ENCODE measurements at regions not wholly inside any gene's neighbourhood (a gene's known extent, or its start where the extent isn't known, plus 50 kb on each side); places are given as distances from the start of the nearest gene placed in this dataset.

DNA sequence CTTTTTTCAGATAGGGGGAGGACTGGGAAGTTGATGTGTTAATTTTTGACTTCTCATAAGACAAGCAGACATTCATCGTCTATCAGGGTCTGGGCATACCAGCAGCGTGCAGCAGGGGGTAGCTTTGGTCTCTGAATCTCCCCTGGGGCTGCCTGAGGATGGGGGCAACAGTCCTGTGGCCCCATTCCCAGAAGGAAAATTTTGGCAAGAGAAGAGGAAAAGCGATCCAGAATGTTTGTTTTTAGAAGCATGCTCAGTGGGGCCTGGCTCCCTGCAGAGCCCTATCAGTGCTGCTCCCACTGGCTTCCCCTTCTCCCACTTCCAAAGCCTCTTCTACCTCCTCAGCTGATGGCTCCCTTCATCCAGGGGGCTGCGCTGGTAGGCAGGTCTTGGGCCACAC is 194.8 kb upstream of the IL12B start:
- no peak for DNase-seq (ENCODE audit: low read depth in 4 of 4, low spot score in 2 of 4)

DNA sequence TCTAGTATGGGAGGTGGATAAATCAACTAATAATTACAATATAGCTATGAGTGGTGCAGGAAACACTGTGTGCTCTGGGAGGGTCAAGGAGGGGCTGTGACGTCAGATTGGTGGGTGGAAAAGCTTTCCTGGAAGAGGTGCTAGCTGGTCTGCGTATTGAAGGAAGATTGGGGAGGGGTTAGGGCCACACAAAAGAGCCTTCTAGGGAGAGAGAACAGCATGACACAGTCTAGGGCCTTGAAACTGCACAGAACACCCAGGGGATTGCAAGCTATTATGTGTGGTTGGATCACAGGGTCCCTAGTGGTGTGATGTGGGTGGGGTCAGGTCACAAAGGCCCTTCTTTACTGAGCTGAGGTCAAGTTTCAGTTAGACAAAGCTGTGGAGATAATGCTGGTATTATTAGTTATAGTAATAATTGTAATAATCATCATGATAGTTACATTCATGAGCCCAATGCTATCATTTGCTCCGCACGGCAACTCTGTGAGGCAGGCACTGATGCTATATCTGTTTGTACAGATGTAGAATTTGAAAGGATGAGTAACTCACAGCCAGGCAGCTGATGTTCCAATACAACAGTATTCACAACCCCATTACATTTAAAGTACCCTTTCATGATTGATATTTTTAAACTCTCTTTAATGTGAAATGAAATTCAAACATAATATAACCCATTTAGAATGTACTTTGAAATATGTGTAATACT is 197.4 kb upstream of the IL12B start:
- no peak for DNase-seq (ENCODE audit: low read depth in 4 of 4, low spot score in 2 of 4)

DNA sequence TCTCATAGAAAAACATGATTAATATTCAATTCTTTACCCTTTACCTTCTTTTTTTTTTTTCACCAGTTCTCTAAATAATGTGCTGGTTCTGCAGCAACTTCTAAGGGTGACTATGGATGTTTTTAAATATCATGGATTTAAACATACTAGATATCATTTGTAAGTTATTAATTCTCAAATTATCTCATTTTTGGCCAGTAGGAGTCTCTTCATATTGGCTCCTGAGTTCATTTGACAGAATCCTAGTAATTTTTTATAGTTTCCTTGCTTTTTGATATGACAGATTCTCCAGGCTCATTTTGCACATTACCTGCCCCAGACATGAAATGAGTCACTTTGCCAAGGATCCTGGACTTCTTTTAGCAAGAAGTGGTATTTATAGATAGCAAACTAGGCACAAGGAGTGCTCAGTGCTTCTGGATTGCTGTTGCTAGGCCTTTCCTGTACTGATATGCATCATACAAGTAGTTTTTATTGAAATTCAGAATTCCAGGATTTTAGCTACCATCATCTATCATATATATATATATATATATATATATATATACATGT is 201.3 kb upstream of the IL12B start:
- DNase-seq (ENCODE audit: low read depth in 4 of 4, low spot score in 2 of 4): no peak

DNA sequence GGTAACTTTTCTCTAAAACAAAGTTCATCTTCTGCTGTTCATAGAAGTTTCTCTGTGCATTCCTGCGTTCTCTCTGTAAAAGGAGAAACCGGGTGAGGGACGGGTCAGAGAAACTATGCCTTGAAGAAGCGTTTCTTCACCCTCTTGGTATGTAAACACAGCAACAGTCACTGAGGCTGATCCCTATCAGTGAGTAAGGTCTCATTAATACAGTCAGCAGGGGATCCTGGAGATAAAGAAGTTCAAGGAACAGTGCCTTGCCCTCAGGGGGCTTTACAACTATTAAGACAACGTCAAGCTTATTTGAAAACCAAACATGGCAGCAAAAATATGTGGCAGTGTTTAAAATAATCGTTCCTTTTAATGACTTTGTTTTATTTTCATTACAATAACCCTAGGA is 202.9 kb upstream of the IL12B start:
- DNase-seq (ENCODE audit: low read depth in 4 of 4, low spot score in 2 of 4): no peak

DNA sequence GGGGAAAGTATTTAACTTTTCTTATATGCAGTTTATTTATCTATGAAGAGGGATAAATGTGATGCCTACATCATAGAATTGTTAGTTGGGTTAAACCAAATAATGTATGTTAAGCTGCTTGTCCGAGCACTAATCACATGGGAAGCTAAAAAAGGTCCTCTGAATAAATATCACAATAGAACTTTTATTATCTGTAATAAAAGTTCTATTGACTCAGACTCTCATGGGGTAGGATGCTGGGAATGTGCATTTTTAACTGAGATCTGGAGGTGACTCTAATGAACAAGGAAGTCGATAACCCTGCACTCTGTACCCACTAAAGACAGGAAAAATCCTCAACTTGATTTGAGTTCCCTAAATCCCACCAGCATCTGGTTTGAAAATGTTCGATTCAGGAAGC is 205.9 kb upstream of the IL12B start:
- no peak for DNase-seq (ENCODE audit: low read depth in 4 of 4, low spot score in 2 of 4)

DNA sequence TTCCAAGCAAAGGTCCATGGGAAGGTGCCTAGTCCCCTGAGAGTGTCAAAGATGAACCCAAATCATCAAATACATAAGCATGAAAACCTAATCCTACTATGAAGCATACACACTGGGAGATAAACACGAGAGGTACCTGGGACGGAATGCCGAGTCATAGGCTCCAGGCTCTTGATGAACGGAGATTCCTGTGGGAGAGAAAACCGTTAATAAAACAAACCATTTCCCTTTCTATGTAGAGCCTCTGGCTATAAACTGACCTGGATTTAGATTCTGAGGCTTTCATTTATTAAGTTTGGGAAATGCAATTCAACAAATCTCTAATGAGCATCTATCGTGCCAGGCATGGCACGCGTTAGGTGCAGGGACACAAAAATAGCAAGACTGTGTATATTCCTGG is 206.4 kb upstream of the IL12B start:
- no peak for DNase-seq (ENCODE audit: low read depth in 4 of 4, low spot score in 2 of 4)

DNA sequence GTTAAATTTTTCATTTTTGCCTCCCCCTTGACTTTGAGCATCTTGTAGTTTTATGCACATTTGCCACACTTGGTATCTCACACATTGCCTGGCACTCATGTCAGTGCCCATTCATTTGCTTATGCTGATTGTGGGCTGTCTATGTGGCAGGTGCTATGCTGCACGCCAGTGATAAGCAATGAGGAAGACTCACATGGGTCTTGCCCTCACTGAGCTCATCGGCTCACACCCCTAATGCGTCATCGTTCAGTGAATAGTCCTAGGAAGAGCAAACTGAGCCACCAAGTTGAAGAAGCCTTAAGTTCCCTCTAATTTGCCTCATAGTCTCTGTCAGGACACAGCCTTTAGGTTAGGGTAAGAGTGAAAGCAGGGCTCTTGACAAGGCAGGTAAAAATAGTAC is 209.4 kb upstream of the IL12B start:
- DNase-seq (ENCODE audit: low read depth in 4 of 4, low spot score in 2 of 4): no peak

DNA sequence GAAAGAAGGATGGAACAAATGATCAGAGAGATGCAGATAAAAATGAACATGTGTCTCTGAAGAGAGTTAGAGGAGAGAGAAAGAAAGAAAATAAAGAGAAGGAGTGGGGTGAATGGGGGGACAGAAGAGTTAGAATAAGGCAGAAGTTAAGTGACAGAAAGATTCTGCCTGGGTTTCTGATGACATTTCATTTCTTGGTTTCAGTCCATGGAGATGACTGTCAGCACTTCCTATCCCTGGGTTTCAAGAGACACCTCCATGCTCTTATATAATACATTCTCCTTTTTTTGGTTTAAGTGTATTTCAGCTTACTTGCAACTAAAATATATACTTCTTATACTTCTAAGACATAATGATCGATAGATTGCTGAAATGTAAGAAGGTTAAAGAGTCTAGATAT is 213.0 kb upstream of the IL12B start:
- no peak for DNase-seq (ENCODE audit: low read depth in 4 of 4, low spot score in 2 of 4)

DNA sequence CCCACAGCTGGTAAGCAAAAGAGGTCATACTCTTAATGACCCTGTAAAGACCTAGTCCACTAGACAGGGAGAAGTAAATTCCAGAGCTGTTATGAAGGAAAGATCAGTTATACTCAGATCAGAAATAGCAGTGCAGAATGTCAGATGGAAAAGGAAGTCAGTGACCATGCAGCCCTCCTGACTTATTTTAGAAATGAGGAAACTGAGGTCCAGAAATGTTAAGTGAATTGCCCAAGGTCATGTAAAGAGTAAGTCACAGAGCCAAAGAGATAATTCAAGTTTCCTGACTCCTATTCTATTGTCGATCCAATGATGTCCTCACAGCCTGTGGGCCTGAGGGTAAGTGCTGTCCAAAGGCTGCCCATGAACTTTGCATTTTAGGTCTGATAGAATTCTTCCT is 214.9 kb upstream of the IL12B start:
- no peak for DNase-seq (ENCODE audit: low read depth in 4 of 4, low spot score in 2 of 4)

DNA sequence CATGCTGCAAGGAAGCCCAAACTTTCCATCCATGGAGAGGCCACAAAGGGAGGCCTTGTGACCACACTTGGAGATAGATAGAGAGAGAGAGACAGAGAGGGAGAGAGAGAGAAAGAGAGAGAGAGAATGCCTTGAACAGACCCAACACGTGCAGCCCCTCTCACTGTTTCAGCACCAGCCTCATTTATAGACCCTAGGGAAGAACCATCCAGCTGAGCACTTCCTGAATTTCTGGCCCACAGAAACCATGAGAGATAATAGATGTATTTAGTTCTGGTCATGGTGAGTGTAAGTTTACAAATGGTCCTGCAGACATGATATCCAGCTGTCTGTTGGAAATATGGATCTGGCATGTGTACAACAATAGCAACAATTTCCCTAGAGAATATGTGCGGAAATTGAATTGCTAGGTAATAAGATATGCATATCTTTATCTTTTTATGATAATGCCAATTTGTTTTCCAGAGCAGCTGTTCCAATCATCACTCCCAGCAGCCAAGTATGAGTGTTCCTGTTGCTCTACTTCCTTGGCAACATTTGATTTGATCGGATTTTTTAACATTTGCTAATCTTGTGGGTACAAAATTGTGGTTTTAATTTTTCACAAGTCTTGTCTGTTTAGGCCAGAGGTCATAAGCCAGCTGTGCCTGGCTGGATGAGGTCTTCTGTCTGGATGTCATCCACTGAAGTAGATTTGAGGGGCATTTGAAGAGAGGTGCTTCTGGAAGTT is 217.3 kb upstream of the IL12B start:
- no peak for DNase-seq (ENCODE audit: low read depth in 4 of 4, low spot score in 2 of 4)

DNA sequence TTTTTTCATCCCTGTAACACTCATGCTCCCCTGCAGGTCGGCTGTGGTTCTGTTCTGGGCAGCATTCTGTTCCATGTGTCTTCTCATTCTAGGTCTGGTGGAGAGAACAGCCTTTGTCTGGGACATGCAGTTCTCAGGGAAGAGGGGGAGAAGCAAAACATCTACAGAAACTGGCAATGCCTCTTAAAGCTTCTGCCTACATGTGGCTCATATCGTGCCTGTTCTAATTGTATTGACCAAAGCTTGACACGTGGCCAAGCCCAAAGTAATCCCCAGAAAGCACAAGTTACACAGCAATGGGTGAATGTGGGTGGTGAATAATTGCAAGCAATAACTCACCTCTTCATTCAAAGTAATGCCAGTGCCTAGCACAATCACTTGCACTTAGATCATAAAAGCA is 218.2 kb upstream of the IL12B start:
- DNase-seq (ENCODE audit: low read depth in 4 of 4, low spot score in 2 of 4): no peak

DNA sequence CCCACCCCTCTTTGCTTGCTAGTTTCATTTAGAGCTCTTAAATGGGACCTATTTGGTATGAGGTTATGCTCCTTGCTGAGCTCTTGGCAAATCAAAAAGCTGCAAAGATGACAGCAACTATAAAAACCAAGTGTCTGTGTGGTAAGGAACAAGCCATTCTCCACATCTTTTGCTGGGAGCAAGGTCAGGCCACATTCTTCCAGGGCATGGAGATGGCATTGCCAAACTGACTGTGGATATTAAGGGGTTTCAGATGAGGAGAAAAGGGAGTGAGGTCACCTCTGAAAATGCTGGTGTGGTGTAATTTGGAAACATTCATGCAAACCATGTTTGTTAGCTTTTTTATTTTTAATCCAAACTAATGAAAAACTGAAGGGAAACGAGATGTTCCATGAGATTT is 218.8 kb upstream of the IL12B start:
- no peak for DNase-seq (ENCODE audit: low read depth in 4 of 4, low spot score in 2 of 4)

DNA sequence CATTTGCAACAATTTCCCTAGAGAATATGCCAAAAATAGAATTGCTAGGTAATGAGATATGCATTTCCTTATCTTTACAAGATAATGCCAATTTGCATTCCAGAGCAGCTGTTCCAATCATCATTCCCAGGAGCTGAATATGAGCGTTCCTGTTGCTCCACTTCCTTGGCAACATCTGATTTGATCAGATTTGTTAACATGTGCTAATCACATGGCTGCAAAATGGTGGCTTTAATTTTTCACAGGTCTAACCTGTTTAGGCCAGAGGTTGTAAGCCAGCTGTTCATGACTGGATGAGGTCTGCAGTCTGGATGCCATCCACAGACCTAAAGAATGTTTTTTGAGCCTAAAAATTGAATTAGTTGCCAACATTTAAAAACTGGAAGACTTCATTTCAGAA is 220.7 kb upstream of the IL12B start:
- DNase-seq (ENCODE audit: low read depth in 4 of 4, low spot score in 2 of 4): no peak

DNA sequence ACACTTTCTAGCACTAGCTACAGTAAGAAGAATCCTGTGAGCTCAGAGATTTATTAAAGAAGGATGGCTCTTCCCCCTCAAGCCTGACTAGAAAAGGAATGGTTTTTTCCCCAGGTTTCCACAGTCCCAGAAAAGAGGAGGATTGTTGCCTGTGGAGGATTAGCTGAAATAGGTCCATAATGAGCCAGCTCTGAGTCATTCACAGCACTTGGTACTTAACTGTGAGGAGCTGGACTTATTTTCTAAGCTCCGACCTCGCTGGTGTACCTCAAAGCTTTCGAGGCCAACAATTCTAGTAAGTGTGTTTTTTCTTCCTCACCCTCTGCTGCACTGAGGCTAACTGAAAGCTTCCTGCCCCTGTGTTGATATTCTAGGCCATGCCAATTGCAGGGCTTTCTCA is 222.5 kb upstream of the IL12B start:
- no peak for DNase-seq (ENCODE audit: low read depth in 4 of 4, low spot score in 2 of 4)

DNA sequence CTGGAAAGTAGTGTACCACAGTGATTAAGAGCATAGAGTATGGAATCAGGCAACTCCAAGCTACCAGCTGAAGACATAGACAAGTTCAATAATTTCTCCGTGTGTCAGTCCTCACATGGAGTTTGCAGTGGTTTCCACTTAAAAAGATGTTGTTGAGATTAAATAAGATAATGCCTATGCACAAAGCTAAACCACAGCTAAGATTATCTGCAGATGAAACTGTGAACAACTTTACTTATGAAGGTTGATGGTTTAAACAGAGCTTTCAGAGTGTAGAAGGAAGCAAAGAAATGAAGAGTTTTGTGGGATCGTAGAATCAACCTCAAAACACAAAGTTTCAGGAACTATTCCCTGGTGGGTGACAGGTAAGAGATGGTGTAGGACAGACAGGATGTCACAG is 223.5 kb upstream of the IL12B start:
- DNase-seq (ENCODE audit: low read depth in 4 of 4, low spot score in 2 of 4): no peak

DNA sequence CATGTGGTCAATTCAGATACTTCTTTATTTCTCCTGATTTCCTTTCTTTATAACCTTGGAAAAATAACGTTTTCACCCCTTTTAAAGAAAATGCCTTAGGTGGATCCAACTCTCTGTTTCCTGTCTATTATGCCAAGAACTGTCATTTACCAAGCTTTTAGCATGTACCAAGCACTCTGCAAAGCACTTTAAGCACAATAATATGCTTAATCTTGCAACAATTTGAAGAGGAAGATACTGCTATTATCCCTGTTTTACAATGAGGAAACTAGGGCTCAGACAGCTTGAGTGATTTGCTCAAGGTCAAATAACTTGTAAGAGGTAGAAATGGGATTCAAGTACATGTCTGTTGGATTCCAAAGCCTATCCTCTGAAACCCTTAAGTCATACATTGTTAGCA is 224.8 kb upstream of the IL12B start:
- DNase-seq (ENCODE audit: low read depth in 4 of 4, low spot score in 2 of 4): no peak

DNA sequence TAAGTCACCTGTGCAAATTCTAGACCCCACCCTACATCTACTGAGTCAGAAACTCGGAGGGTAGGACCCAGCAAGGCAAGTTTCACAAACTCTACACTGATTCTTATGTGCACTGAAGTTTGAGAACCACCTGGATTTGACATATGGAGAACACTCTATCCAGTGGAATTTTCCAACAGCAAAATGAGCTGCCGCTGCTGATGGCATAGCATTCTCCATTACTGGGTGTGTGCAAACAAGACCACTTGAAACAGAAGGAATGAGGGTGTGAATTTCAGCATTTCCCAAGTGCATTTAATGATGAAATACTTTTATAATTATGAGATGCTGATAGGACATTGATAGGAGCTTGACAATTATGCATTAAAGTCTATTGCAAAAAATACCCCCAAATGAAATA is 229.1 kb upstream of the IL12B start:
- DNase-seq (ENCODE audit: low read depth in 4 of 4, low spot score in 2 of 4): no peak

DNA sequence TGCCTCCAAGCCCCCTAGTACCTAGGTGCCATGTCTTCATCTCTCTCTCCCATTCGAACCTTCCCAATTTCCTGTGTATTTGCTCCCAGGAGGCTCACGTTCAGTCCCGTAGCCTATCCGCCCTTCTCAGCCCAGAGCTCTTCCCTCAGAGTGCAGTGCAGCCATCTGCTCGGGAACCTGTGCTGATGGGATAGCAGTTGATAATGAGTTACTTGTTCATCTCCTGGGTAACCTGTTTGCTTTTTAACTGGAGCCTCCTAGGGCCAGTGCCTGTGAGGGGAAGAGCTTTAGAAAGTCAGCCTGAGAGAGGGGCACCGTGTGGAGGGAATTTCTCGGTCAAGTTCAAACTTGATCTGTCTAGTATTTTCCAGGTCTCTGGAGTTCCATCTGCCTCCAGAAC is 229.8 kb upstream of the IL12B start:
- no peak for DNase-seq (ENCODE audit: low read depth in 4 of 4, low spot score in 2 of 4)

DNA sequence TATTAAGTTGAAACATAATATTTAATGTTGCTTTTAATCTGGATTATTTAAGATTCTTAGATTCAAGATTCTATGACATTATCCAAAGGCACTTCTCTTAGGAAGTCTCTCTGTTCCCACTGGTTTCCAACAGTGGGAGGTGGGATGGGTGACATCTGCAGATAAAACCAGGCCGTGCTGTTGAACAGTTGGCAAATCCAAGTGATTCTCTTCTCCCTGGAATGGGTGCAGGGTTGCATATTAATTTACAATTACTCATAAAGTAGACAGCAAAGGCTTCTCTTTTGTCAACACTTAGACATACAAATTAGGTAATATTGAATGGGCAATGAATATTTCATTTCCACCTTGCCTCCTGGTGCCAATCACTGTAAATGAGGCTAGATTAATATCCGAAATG is 233.7 kb upstream of the IL12B start:
- no peak for DNase-seq (ENCODE audit: low read depth in 4 of 4, low spot score in 2 of 4)

DNA sequence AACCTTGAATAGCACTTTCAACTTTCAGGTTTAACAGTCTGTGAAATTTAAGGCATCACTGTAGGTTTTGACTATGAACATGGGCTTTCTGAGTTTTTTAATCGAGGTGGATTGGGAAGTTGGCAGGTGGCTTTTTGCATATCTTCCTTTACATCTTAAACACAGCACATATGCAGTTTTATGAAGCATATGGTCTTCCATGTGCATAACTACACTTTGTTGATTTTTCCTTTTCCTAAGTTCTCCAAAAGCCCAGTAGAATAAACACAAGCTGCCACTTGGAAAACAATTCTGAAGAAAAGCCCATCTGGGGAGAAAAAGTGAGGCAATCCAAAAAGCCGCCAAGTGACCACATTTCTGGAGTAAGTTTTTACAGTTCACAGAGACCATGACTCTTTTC is 236.5 kb upstream of the IL12B start:
- DNase-seq (ENCODE audit: low read depth in 4 of 4, low spot score in 2 of 4): no peak

DNA sequence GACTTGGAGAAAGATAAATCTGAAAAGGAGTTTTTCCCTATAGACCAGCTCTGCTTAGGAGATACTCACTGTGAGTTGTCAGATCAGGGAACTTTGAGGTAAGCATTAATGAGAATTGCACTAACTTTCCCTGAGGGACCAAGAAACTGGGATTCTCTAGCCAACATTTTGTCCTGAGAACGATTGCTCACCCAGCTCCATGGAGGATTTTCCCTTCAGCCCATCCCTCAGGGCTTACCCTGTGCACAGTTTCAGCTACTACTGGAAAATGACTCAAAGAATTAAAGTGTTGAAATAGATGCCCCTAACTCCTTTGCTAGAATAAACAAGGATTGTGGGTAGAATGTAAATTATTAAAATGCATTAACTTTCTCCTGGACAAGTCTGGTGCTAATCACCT is 237.2 kb upstream of the IL12B start:
- no peak for DNase-seq (ENCODE audit: low read depth in 4 of 4, low spot score in 2 of 4)

DNA sequence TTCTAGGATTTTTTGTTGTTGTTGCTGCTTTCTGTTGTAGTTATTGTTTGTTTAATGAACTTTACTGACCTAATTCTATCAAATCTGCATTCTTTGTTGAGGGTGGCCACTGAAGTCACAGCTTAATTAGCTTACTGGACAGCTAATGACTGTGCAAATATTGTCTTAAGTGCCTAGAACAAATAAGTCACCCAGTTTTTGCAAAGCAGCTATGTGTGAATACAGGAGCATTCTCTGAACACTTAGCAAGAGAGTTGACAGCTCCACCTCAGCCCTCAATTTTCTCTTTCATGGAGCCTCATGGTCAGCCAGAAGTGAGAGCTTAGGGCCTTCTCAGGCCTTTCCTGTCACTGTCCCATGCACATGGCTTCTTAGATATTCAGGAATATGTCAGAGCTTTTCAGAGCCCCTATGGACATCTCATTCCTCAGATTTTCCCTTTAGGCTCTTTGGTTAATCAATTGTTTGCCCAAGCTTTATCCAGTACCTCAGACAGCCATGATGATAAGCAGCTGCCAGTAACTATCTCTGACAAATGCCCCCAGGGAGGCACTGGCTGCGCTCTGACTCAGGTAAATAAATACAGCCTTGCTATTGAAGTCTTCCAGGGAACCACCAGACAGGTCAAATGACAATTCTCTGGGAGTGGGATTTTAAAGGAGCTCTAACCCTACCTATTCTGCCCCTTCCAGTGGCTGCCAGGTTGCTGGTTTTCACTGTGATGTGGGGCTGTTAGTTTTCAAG is 241.4 kb upstream of the IL12B start:
- no peak for DNase-seq (ENCODE audit: low read depth in 4 of 4, low spot score in 2 of 4)

Data from left renal cortex interstitium (tissue), 4 donors.